ENCODE measurements at regions not wholly inside any gene's neighbourhood (a gene's known extent, or its start where the extent isn't known, plus 50 kb on each side); places are given as distances from the start of the nearest gene placed in this dataset.

DNA sequence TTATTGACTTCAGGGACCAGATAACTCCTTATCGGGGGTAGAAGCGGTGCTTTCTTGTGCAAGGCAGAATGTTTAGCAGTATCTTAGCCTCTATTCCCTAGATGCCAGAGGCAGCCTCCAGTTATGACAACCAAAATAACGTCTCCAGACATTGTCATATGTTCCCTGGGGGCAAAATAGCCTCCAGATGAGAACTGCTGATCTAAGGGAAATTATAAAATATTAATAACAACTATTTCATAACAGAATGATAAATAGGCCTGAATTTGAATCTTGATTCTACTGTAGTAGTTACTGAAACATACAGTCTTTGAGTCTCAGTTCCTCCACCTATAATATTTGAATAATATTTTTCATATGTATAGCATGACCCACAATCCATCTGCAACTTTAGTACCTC is 1431.3 kb downstream of the ZPLD1 start:
- TF ChIP-seq, protein P1, sequence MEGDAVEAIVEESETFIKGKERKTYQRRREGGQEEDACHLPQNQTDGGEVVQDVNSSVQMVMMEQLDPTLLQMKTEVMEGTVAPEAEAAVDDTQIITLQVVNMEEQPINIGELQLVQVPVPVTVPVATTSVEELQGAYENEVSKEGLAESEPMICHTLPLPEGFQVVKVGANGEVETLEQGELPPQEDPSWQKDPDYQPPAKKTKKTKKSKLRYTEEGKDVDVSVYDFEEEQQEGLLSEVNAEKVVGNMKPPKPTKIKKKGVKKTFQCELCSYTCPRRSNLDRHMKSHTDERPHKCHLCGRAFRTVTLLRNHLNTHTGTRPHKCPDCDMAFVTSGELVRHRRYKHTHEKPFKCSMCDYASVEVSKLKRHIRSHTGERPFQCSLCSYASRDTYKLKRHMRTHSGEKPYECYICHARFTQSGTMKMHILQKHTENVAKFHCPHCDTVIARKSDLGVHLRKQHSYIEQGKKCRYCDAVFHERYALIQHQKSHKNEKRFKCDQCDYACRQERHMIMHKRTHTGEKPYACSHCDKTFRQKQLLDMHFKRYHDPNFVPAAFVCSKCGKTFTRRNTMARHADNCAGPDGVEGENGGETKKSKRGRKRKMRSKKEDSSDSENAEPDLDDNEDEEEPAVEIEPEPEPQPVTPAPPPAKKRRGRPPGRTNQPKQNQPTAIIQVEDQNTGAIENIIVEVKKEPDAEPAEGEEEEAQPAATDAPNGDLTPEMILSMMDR (IDR thresholded peaks at IDR 0.05): no peak
- no peak for TF ChIP-seq POLR2A (IDR thresholded peaks at IDR 0.05)
